HUES48 (cell line): ENCODE measurements at regions not wholly inside any gene's neighbourhood (a gene's known extent, or its start where the extent isn't known, plus 50 kb on each side); places are given as distances from the start of the nearest gene placed in this dataset.

Experiments used
- H3K27ac ChIP-seq: one replicate; pipeline ENCODE4 v1.7.0; 2013; ENCODE audit warnings: low read depth, low read length, inconsistent platforms
- H3K27me3 ChIP-seq: 2 replicates; pipeline ENCODE4 v1.6.1; 2013; ENCODE audit warnings: mild to moderate bottlenecking, low read length; ENCODE audit not compliant: control insufficient read depth, insufficient read depth
- H3K36me3 ChIP-seq: 2 replicates; pipeline ENCODE4 v1.6.1; 2013; ENCODE audit warnings: low read length; ENCODE audit not compliant: control insufficient read depth, insufficient read depth
- H3K4me1 ChIP-seq: 2 replicates; pipeline ENCODE4 v1.6.1; 2013; ENCODE audit warnings: mild to moderate bottlenecking, low read length; ENCODE audit not compliant: control insufficient read depth, insufficient read depth
- H3K4me3 ChIP-seq: 2 replicates; pipeline ENCODE4 v1.5.1; 2013; ENCODE audit warnings: mild to moderate bottlenecking, low read depth, low read length
- H3K9ac ChIP-seq: 2 replicates; pipeline ENCODE4 v1.6.1; 2013; ENCODE audit warnings: mild to moderate bottlenecking, low read depth, low read length, moderate library complexity
- H3K9me3 ChIP-seq: 2 replicates; pipeline ENCODE4 v1.6.1; 2013; ENCODE audit warnings: low read length; ENCODE audit not compliant: control insufficient read depth, insufficient read depth

GRCh38 chr1:91124290-91124985 is 102.6 kb upstream of the ZNF644 start:
- peak overlapping the region; percentile 1 for H3K27ac ChIP-seq
- H3K9ac ChIP-seq = no peak overlapping the region
- peaks cover 54% of the 10 kb centered on the region for H3K4me1 ChIP-seq
- H3K9me3 ChIP-seq = no peaks in the 10 kb centered on the region
- no peaks in the 10 kb centered on the region for H3K36me3 ChIP-seq
- H3K4me3 ChIP-seq = no peak overlapping the region
- no peaks in the 10 kb centered on the region for H3K27me3 ChIP-seq

DNA sequence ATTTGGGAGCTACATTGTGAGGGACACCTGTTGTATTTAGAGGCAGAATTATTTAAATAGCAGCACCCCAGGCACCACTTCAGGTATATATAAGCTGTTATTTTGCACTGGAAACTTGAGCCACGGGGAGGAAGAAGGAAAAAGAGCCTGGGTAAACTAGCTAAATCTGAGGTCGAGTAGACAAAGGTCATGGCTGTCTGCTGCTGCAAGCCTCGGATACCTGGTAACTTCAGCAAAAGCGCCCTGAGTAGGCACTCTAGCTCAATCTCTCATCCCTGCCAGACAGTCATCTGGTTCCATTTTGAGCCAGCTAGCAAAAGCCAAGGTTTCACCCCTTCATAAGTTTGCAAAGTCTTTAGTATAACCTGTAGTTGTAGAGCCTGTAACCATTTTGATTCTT is 101.9 kb upstream of the ZNF644 start:
- no peaks in the 10 kb centered on the region for H3K9me3 ChIP-seq
- peak overlapping the region; percentile 1 for H3K27ac ChIP-seq
- no peaks in the 10 kb centered on the region for H3K36me3 ChIP-seq
- H3K9ac ChIP-seq = no peak overlapping the region
- peaks cover 54% of the 10 kb centered on the region for H3K4me1 ChIP-seq
- H3K4me3 ChIP-seq = no peak overlapping the region
- H3K27me3 ChIP-seq = no peaks in the 10 kb centered on the region

DNA sequence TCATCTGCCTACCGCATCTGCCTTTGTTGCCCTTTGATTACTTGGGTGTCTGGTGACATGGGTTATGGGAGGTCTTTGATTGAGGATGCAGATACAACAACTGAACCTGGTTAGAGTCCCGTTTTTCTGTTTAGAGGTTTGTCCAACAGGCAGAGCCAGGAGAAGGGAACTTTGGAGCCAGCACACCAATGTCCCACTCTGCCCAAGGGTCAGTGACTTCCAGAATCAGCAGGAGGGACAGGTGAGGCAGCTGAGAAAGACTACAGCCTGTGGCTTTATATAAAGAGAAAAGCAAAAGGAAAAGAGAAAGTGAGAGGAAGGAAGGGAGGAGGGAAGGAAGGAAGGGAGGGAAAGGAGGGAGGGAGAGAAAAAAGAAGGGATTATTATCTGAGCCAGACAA is 101.5 kb upstream of the ZNF644 start:
- Histone ChIP-seq H3K9me3 (no peaks in the 10 kb centered on the region), H3K36me3 (no peaks in the 10 kb centered on the region), H3K4me3 (no peak overlapping the region), H3K27me3 (no peaks in the 10 kb centered on the region), H3K4me1 (peaks cover 54% of the 10 kb centered on the region), H3K9ac (no peak overlapping the region), H3K27ac (peak overlapping the region; percentile 40)

DNA sequence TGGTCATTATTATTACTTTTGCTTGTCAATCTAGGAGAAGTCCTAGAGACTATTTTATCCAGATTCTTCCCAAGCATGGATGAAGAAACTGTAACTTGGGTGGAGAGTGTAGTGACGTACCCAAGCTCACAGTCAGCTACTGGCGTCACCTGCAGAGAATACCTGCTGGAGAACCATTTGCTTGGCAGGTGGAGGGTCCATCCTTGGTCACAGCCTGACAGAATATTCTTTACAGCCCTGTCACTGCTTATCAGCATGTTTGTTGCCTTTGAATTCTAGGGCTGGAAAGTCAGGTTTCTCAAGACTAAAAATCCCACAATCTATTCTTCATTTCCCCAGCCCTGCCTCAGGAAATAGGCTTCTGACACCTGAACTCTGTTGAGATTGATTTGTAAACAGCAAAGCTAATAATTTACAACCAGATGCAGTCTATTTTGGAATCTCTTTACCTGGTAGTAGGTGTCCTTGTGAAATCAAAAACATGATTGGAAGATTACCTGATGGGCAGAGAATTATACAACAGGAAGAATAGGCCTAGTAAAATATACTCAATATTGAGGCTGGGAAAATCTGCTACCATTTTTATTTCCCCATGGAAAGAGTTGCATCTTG is 100.4 kb upstream of the ZNF644 start:
- no peaks in the 10 kb centered on the region for H3K9me3 ChIP-seq
- H3K36me3 ChIP-seq = no peaks in the 10 kb centered on the region
- no peak overlapping the region for H3K9ac ChIP-seq
- no peak overlapping the region for H3K27ac ChIP-seq
- no peak overlapping the region for H3K4me3 ChIP-seq
- no peaks in the 10 kb centered on the region for H3K27me3 ChIP-seq
- H3K4me1 ChIP-seq = peaks cover 56% of the 10 kb centered on the region

- Histone ChIP-seq H3K4me1 (peaks cover 62% of the 10 kb centered on the region), H3K9ac (peak overlapping the region; percentile 20; the same call in 1 of the 2 replicates), H3K4me3 (no peak overlapping the region), H3K27ac (peak overlapping the region; percentile 83), H3K36me3 (no peaks in the 10 kb centered on the region), H3K9me3 (no peaks in the 10 kb centered on the region), H3K27me3 (no peaks in the 10 kb centered on the region)
Observed at GRCh38 chr1:91121366-91121765, 99.5 kb upstream of the ZNF644 start.

DNA sequence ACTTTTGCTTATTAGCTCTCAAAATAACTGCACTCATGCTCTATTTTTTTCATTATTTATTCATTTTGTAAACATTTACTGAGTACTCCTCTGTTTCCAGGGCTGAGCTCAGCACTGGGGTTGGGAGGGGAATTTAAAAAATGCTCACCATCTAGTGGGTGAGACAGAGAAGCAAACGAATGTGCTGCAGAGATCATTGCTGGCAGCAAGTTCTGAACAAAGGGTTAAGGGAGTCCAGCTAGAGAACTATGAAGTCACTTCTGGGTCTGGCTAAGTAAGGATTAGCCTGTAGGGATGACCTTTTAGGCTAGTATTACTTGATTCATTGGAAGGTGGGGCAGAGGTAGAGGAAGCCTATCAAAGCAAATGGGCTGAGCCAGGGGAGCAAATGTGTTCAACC is 99.1 kb upstream of the ZNF644 start:
- Histone ChIP-seq H3K4me1 (peaks cover 62% of the 10 kb centered on the region), H3K9me3 (no peaks in the 10 kb centered on the region), H3K36me3 (no peaks in the 10 kb centered on the region), H3K4me3 (no peak overlapping the region), H3K27me3 (no peaks in the 10 kb centered on the region), H3K27ac (peak overlapping the region; percentile 83), H3K9ac (peak overlapping the region; percentile 20; the same call in 1 of the 2 replicates)

- Histone ChIP-seq H3K27me3 (no peaks in the 10 kb centered on the region), H3K36me3 (no peaks in the 10 kb centered on the region), H3K9me3 (no peaks in the 10 kb centered on the region), H3K4me1 (peaks cover 62% of the 10 kb centered on the region), H3K27ac (peak overlapping the region; percentile 83), H3K4me3 (no peak overlapping the region), H3K9ac (0 out of 2 replicates have a peak overlapping the region, but pooled peaks have one; percentile 20)
Observed at GRCh38 chr1:91120421-91120820, 98.6 kb upstream of the ZNF644 start.

GRCh38 chr1:91104712-91105111 is 82.9 kb upstream of the ZNF644 start:
- Histone ChIP-seq H3K4me1 (peaks cover 40% of the 10 kb centered on the region), H3K9ac (peak overlapping the region; percentile 13; the same call in 1 of the 2 replicates), H3K27ac (peak overlapping the region; percentile 78), H3K27me3 (no peaks in the 10 kb centered on the region), H3K4me3 (0 out of 2 replicates have a peak overlapping the region, but pooled peaks have one; percentile 12), H3K36me3 (no peaks in the 10 kb centered on the region), H3K9me3 (no peaks in the 10 kb centered on the region)

- H3K4me3 ChIP-seq = no peak overlapping the region
- no peaks in the 10 kb centered on the region for H3K27me3 ChIP-seq
- H3K9ac ChIP-seq = no peak overlapping the region
- H3K27ac ChIP-seq = no peak overlapping the region
- no peaks in the 10 kb centered on the region for H3K9me3 ChIP-seq
- peaks cover 35% of the 10 kb centered on the region for H3K4me1 ChIP-seq
- no peaks in the 10 kb centered on the region for H3K36me3 ChIP-seq
Observed at GRCh38 chr1:91101328-91101727, 79.5 kb upstream of the ZNF644 start.

GRCh38 chr1:91099746-91100621 is 78.1 kb upstream of the ZNF644 start:
- Histone ChIP-seq H3K36me3 (no peaks in the 10 kb centered on the region), H3K27ac (no peak overlapping the region), H3K9ac (peak overlapping the region; percentile 35; the same call in 1 of the 2 replicates), H3K27me3 (no peaks in the 10 kb centered on the region), H3K4me1 (peaks cover 23% of the 10 kb centered on the region), H3K4me3 (no peak overlapping the region), H3K9me3 (no peaks in the 10 kb centered on the region)
